HUDEP-2 (cell line): ENCODE measurements at regions not wholly inside any gene's neighbourhood (a gene's known extent, or its start where the extent isn't known, plus 50 kb on each side); places are given as distances from the start of the nearest gene placed in this dataset.

Source experiments
- DNase-seq, 76 experiments: peaks; one replicate each; lab custom pipeline; 2025; ENCODE audit not compliant: unreplicated experiment in 76 of 76; lab: John Stamatoyannopoulos, UW

GRCh38 chr11:106327134-106327533 is 249.7 kb downstream of the AASDHPPT start:
- DNase-seq = no peak

GRCh38 chr11:106327637-106328036 is 250.2 kb downstream of the AASDHPPT start:
- no peak for DNase-seq

- no peak for DNase-seq
Measured at GRCh38 chr11:106329273-106330018, 252.0 kb downstream of the AASDHPPT start.

- no peak for DNase-seq
Measured at GRCh38 chr11:106331176-106331575, 253.7 kb downstream of the AASDHPPT start.

- DNase-seq = no peak
Measured at GRCh38 chr11:106333678-106334077, 256.2 kb downstream of the AASDHPPT start.

GRCh38 chr11:106344394-106344793 is 266.9 kb downstream of the AASDHPPT start:
- DNase-seq = no peak

GRCh38 chr11:106344966-106345365 is 267.5 kb downstream of the AASDHPPT start:
- DNase-seq = no peak

GRCh38 chr11:106353031-106353430 is 275.6 kb downstream of the AASDHPPT start:
- no peak for DNase-seq

- DNase-seq = no peak
Measured at GRCh38 chr11:106369224-106369623, 291.8 kb downstream of the AASDHPPT start.

- DNase-seq = no peak
Measured at GRCh38 chr11:106378513-106379179, 301.2 kb downstream of the AASDHPPT start.

- DNase-seq = no peak
Measured at GRCh38 chr11:106379265-106379664, 301.8 kb downstream of the AASDHPPT start.

GRCh38 chr11:106379712-106380111 is 302.2 kb downstream of the AASDHPPT start:
- no peak for DNase-seq

GRCh38 chr11:106381895-106382294 is 304.4 kb downstream of the AASDHPPT start:
- DNase-seq = no peak

GRCh38 chr11:106384429-106384828 is 307.0 kb downstream of the AASDHPPT start:
- DNase-seq = no peak

- DNase-seq = no peak
Measured at GRCh38 chr11:106386519-106386918, 309.1 kb downstream of the AASDHPPT start.

GRCh38 chr11:106389101-106389500 is 311.6 kb downstream of the AASDHPPT start:
- no peak for DNase-seq

- no peak for DNase-seq
Measured at GRCh38 chr11:106390078-106390477, 312.6 kb downstream of the AASDHPPT start.

GRCh38 chr11:106391771-106392420 is 314.4 kb downstream of the AASDHPPT start:
- no peak for DNase-seq

GRCh38 chr11:106395716-106396349 is 318.4 kb downstream of the AASDHPPT start:
- no peak for DNase-seq

GRCh38 chr11:106397787-106398501 is 320.5 kb downstream of the AASDHPPT start:
- DNase-seq = no peak
